ENCODE measurements at regions not wholly inside any gene's neighbourhood (a gene's known extent, or its start where the extent isn't known, plus 50 kb on each side); places are given as distances from the start of the nearest gene placed in this dataset.

DNA sequence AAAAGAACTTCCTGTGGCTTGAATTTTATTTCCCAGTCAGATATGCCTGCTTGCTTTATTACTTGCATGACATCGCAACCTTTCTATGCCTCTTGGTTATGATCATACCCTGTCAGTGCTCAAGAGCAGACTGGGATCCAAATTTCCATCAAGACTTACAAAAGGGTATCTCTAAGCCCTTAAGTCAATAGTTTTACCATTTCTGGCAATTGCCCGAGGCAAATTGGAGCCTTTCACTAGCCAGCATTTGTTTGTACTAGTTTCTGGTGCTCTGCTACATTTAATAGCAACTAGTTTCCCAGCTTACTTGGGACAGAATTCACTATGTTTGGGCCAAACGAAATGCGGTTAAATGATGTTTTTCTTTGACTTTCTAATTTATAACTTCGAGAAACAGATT is 73.2 kb upstream of the ITM2A start:
- TF ChIP-seq CTCF (IDR thresholded peaks at IDR 0.05) = no peak
- no peak for TF ChIP-seq POLR2AphosphoS5 (IDR thresholded peaks at IDR 0.05)
- TF ChIP-seq POLR2A (IDR thresholded peaks at IDR 0.05) = no peak
- no peak for TF ChIP-seq EP300 (IDR thresholded peaks at IDR 0.05)
